GM23338 (cell line): ENCODE measurements at regions not wholly inside any gene's neighbourhood (a gene's known extent, or its start where the extent isn't known, plus 50 kb on each side); places are given as distances from the start of the nearest gene placed in this dataset.

Experiments used
- ATAC-seq: fragments of 200-7000 bp; cut with Tn5 transposase; 3 replicates; pipeline ENCODE4 v1.9.1; 2020
- DNase-seq: peaks from one replicate; pipeline ENCODE4 v3.0.0-alpha.2; 2015; ENCODE audit warnings: low spot score
- H2AFZ ChIP-seq: fragments of 200-600 bp; sonication (generic); 2 replicates; pipeline ENCODE4 v1.8.0; 2016; ENCODE audit warnings: antibody characterized with exemption, mild to moderate bottlenecking, moderate library complexity
- H3F3A ChIP-seq: fragments of 200-600 bp; sonication (generic); replicated peaks from 2 replicates; pipeline ENCODE4 v1.8.0; 2017; ENCODE audit warnings: antibody characterized with exemption, mixed run types, low read depth
- H3K27ac ChIP-seq: fragments of 200-600 bp; sonication (generic); 2 replicates; pipeline ENCODE4 v1.6.1; 2016; ENCODE audit warnings: low read depth
- H3K27me3 ChIP-seq: fragments of 200-600 bp; sonication (generic); 2 replicates; pipeline ENCODE4 v1.8.0; 2016; ENCODE audit warnings: mild to moderate bottlenecking, mixed run types, moderate library complexity; ENCODE audit not compliant: insufficient read depth
- H3K36me3 ChIP-seq: fragments of 200-600 bp; sonication (generic); 2 replicates; pipeline ENCODE4 v1.8.0; 2016; ENCODE audit warnings: mild to moderate bottlenecking; ENCODE audit not compliant: insufficient read depth
- H3K4me1 ChIP-seq: fragments of 200-600 bp; sonication (generic); 2 replicates; pipeline ENCODE4 v1.8.0; 2016; ENCODE audit warnings: mild to moderate bottlenecking, moderate library complexity; ENCODE audit not compliant: insufficient read depth
- H3K4me2 ChIP-seq: fragments of 200-600 bp; sonication (generic); 2 replicates; pipeline ENCODE4 v1.7.1; 2017; ENCODE audit warnings: mixed run types
- H3K4me3 ChIP-seq: fragments of 200-600 bp; sonication (generic); 2 replicates; pipeline ENCODE4 v1.6.1; 2016; ENCODE audit warnings: mixed run types
- H3K79me2 ChIP-seq: fragments of 200-600 bp; sonication (generic); replicated peaks from 2 replicates; pipeline ENCODE4 v1.8.0; 2017; ENCODE audit warnings: mild to moderate bottlenecking; ENCODE audit not compliant: insufficient read depth
- H3K9me2 ChIP-seq: fragments of 200-600 bp; sonication (generic); 2 replicates; pipeline ENCODE4 v1.8.0; 2017; ENCODE audit not compliant: insufficient read depth
- H4K20me1 ChIP-seq: fragments of 200-600 bp; sonication (generic); replicated peaks from 2 replicates; pipeline ENCODE4 v1.8.0; 2017; ENCODE audit warnings: mild to moderate bottlenecking; ENCODE audit not compliant: insufficient read depth
- H3K27ac Mint-ChIP-seq: 2 replicates; pipeline ENCODE4 v1.8.0; 2020; ENCODE audit warnings: inconsistent platforms, mild to moderate bottlenecking, moderate library complexity, mixed read lengths
- H3K27me3 Mint-ChIP-seq: 3 replicates; pipeline ENCODE4 v1.8.0; 2022; ENCODE audit warnings: low read depth, mild to moderate bottlenecking, moderate library complexity, mixed read lengths, inconsistent platforms; ENCODE audit not compliant: insufficient read depth, poor library complexity
- H3K36me3 Mint-ChIP-seq: 3 replicates; pipeline ENCODE4 v1.8.0; 2021; ENCODE audit warnings: low read depth, mild to moderate bottlenecking, inconsistent platforms, moderate library complexity, mixed read lengths
- H3K4me1 Mint-ChIP-seq: 3 replicates; pipeline ENCODE4 v1.8.0; 2020; ENCODE audit warnings: mild to moderate bottlenecking, inconsistent platforms, mixed read lengths
- H3K4me3 Mint-ChIP-seq: 3 replicates; pipeline ENCODE4 v1.8.0; 2021; ENCODE audit warnings: moderate library complexity, mild to moderate bottlenecking, inconsistent platforms, mixed read lengths
- H3K9me3 Mint-ChIP-seq: 3 replicates; pipeline ENCODE4 v1.8.0; 2020; ENCODE audit warnings: moderate library complexity, mild to moderate bottlenecking, inconsistent platforms, mixed read lengths
- CREB1 ChIP-seq: fragments of 250-450 bp; sonication (Bioruptor Pico); IDR thresholded peaks from 2 replicates; pipeline ENCODE4 v1.5.0; 2020; ENCODE audit warnings: low read depth, mild to moderate bottlenecking, moderate library complexity
- CTCF ChIP-seq, 2 experiments: fragments of 200-600 bp in 1 of 2; sonication (generic) in 1 of 2; conservative IDR thresholded peaks; 2 replicates each; pipeline versions ENCODE4 v1.5.1 to v1.6.1; 2016 to 2017; ENCODE audit warnings: antibody characterized with exemption in 2 of 2, low read depth in 2 of 2, mild to moderate bottlenecking in 2 of 2, moderate library complexity in 1 of 2
- ETS1 ChIP-seq: IDR thresholded peaks from 2 replicates; pipeline ENCODE4 v1.6.1; 2016; ENCODE audit warnings: antibody characterized with exemption
- EZH2 ChIP-seq: fragments of 200-600 bp; sonication (generic); IDR thresholded peaks from one replicate; pipeline ENCODE4 v1.8.0; 2017; ENCODE audit warnings: antibody characterized with exemption, mild to moderate bottlenecking, low read depth; ENCODE audit not compliant: unreplicated experiment
- EZH2phosphoT487 ChIP-seq: fragments of 200-600 bp; sonication (generic); IDR thresholded peaks from one replicate; pipeline ENCODE4 v1.8.1; 2018; ENCODE audit warnings: antibody characterized with exemption; ENCODE audit not compliant: unreplicated experiment
- JUNB ChIP-seq: IDR thresholded peaks from one replicate; pipeline ENCODE4 v1.6.1; 2016; ENCODE audit warnings: antibody characterized with exemption; ENCODE audit not compliant: unreplicated experiment
- NANOG ChIP-seq: IDR thresholded peaks from 2 replicates; pipeline ENCODE4 v1.6.1; 2016; ENCODE audit warnings: antibody characterized with exemption, borderline replicate concordance
- POLR2AphosphoS5 ChIP-seq: IDR thresholded peaks from 2 replicates; pipeline ENCODE4 v1.6.1; 2016; ENCODE audit warnings: antibody characterized with exemption, low read depth
- REST ChIP-seq: IDR thresholded peaks from one replicate; pipeline ENCODE4 v1.6.1; 2018; ENCODE audit warnings: antibody characterized with exemption; ENCODE audit not compliant: unreplicated experiment
- STAT1 ChIP-seq: IDR thresholded peaks from one replicate; pipeline ENCODE4 v1.6.1; 2016; ENCODE audit warnings: antibody characterized with exemption; ENCODE audit not compliant: unreplicated experiment
- ZNF114 ChIP-seq: fragments of 250-450 bp; sonication (Bioruptor Pico); IDR thresholded peaks from 2 replicates; pipeline ENCODE4 v1.5.0; 2020; ENCODE audit warnings: mild to moderate bottlenecking, moderate library complexity
- ZNF331 ChIP-seq: fragments of 250-450 bp; sonication (Bioruptor Pico); IDR thresholded peaks from 2 replicates; pipeline ENCODE4 v1.5.0; 2020; ENCODE audit warnings: low read depth, mild to moderate bottlenecking, moderate library complexity
- ZNF462 ChIP-seq: fragments of 250-450 bp; sonication (Bioruptor Pico); IDR thresholded peaks from 2 replicates; pipeline ENCODE4 v1.5.0; 2020; ENCODE audit warnings: mild to moderate bottlenecking, moderate library complexity

GRCh38 chr2:59856391-59856790 lies 697.1 kb downstream of the BCL11A start:
- Mint-ChIP-seq H3K27ac (no peak overlapping the region), H3K4me3 (no peak overlapping the region), H3K36me3 (no peaks in the 10 kb centered on the region; the same call in 2 of the 3 replicates), H3K9me3 (peaks cover 8% of the 10 kb centered on the region), H3K4me1 (no peaks in the 10 kb centered on the region), H3K27me3 (peaks cover 1% of the 10 kb centered on the region)
- ATAC-seq (no peak), DNase-seq (no peak)
- H2AFZ ChIP-seq: no peak overlapping the region
- no peaks in the 10 kb centered on the region for H3K9me2 ChIP-seq
- H3K4me3 ChIP-seq: no peak overlapping the region
- no peak overlapping the region for H3K27ac ChIP-seq
- no peaks in the 10 kb centered on the region for H3K27me3 ChIP-seq
- no peaks in the 10 kb centered on the region for H3K36me3 ChIP-seq
- no peak overlapping the region for H3K4me2 ChIP-seq
- H3K4me1 ChIP-seq: no peaks in the 10 kb centered on the region
- no peaks in the 10 kb centered on the region for H3K79me2 ChIP-seq
- no peaks in the 10 kb centered on the region for H3F3A ChIP-seq
- H4K20me1 ChIP-seq: no peaks in the 10 kb centered on the region
- TF ChIP-seq POLR2AphosphoS5 (no peak), STAT1 (no peak), JUNB (no peak), CREB1 (CRISPR knock-in tag) (no peak), EZH2phosphoT487 (no peak), REST (no peak), EZH2 (no peak), ZNF462 (CRISPR knock-in tag) (no peak), ETS1 (no peak), CTCF (conservative IDR thresholded peaks at IDR 0.05; ENCODE audit: low read depth in 2 of 2) (no peak), NANOG (no peak), ZNF331 (CRISPR knock-in tag) (no peak), ZNF114 (CRISPR knock-in tag) (no peak)
